GM12874 (cell line): ENCODE measurements at regions not wholly inside any gene's neighbourhood (a gene's known extent, or its start where the extent isn't known, plus 50 kb on each side); places are given as distances from the start of the nearest gene placed in this dataset.

Experiments
- CTCF ChIP-seq: IDR thresholded peaks from 2 replicates; pipeline ENCODE4 v1.5.1; 2011; ENCODE audit warnings: low read depth, mild to moderate bottlenecking, control low read depth, low read length, moderate library complexity; ENCODE audit not compliant: insufficient read depth

DNA sequence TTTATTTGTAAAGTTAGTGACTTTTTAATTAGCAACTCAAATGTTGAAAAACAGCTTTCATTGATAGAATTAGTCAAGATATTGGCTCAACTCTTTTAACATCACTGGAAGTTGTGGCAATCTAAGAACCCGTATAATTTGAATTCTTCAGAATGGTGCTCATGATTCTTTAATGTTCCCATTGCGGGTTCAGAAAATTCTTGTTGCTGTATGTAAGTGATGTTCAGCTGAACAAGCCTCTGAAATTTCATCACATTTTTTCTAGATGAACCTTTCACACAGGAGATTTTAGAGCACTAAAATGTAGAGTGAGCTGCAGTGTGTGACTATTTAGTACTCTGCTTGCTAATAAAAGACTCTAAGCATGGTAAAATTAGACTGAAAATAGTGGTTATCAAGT, 1317.7 kb downstream of the FSTL5 start:
- TF ChIP-seq CTCF, result no peak

DNA sequence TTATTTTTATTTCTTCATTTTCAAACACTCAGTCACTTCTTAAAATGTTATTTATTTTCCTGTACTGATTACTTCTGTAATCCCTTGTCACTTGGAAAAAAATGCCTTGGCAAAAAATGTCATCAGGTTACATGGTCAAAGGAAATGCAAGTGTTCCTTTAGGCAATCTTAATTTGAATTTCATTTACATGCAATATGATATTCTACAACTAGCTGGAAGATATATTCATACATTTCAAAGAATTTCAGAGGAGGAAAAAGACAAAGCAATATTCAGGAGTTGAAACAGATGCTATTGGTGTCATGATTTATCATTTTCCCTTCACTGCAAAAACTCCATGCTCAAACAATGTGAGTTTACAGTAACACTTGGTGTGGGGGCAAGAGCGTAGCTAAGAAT, 1316.6 kb downstream of the FSTL5 start:
- no peak for TF ChIP-seq CTCF

DNA sequence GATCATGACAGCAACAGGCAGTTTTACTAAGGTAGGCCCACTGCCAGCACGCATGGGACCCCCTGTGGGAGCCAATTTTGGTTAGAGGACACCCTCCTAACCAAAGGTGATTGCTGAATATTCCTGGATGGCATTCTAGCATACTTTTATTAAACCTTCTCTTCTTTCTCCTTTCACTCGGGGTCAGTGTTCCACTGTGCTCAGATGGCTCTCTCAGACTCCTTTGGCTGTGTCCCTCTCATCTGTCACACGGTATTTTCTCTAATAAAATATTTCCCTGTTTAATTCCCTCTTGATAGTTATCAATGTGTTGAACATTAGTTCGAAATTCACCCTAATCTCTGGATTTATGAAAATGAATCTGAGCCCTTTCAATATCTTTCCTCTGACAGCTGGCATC, 1315.3 kb downstream of the FSTL5 start:
- no peak for TF ChIP-seq CTCF

DNA sequence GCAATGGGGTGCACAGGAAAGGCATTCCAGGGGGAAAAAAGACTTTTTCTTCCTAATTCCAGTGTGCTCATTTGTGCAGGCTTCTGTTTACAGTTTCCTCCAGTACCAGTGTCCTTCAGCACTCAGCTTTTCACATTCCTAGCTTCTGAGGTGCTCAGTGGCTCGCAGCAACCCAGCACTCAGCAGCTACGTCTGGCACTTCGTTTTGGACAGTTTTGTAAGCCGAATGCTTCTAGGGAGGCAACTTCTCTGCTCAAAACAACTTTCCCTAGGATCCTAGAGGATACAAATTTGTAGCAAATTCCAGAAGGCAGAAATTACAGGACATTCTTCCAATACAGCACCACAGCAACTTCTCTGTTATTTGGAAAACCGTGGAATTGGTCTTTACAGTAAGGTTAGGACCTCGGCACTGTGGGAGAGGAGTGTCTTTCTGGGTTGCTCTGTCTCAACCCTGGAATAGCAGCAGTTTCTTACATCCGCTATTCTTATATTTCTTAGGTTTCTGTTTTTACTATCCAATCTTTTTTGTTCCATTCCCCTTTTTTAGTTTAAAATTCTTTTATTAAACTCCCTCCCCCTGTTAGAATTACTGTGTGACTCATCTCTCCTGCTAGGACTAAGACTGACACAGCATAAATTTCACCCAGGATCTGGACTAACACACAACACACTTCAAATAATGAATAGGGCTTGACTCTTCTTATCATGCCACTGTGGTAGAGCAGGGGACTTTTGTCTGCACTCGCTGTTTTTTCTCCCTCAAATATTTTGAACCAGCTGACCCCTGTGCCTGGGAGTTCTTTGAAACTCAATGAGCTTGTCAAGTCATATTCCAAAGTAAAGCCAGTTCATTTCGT, 1314.7 kb downstream of the FSTL5 start:
- no peak for TF ChIP-seq CTCF

DNA sequence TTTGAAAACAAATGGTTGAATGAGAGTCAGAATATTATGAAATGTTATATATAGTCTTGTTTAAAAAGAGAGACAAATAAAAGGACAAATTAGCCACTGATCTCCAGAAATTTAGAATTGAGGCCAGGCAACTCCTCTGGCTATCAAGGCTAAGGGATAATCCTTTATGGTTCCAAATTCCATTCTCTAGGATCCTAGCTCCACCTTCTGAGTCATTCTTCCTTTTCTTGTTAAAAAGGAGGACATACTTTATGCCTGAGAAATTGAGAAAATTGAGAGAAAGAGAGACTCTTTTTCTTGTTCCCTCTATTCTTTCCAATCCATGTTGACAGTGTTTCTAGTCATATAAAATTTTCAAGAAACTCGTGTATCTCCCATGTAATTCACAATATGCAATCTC, 1299.5 kb downstream of the FSTL5 start:
- TF ChIP-seq CTCF, result no peak

- no peak for TF ChIP-seq CTCF
Measured at GRCh38 chr4:160869899-160870298, 1293.9 kb downstream of the FSTL5 start.

GRCh38 chr4:160872491-160872890, 1291.3 kb downstream of the FSTL5 start:
- TF ChIP-seq CTCF, result no peak
